ENCODE measurements at regions not wholly inside any gene's neighbourhood (a gene's known extent, or its start where the extent isn't known, plus 50 kb on each side); places are given as distances from the start of the nearest gene placed in this dataset.

- Histone ChIP-seq H3K79me2 (ENCODE audit: insufficient read depth, low read length) (no peaks in the 10 kb centered on the region), H3K18ac (ENCODE audit: insufficient read length, low read depth, low read length) (no peak overlapping the region), H2AFZ (ENCODE audit: low read length) (no peak overlapping the region), H4K20me1 (ENCODE audit: control insufficient read depth, insufficient read depth, insufficient read length) (no peaks in the 10 kb centered on the region), H3K79me1 (ENCODE audit: insufficient read depth, low read depth, low read length, poor library complexity, severe bottlenecking) (no peaks in the 10 kb centered on the region), H3K27ac (ENCODE audit: insufficient read length, low read depth, low read length) (no peak overlapping the region), H4K91ac (ENCODE audit: insufficient read length, low read depth, low read length) (no peak overlapping the region), H2BK120ac (ENCODE audit: low read depth, low read length, poor library complexity, severe bottlenecking) (no peak overlapping the region), H3K4me2 (ENCODE audit: insufficient read depth, insufficient read length, low read length) (no peak overlapping the region), H4K5ac (ENCODE audit: insufficient read length, low read depth, low read length) (no peak overlapping the region), H3K9me3 (ENCODE audit: control insufficient read depth, low read depth, low read length) (no peaks in the 10 kb centered on the region), H2BK20ac (ENCODE audit: low read depth, low read length, poor library complexity, severe bottlenecking) (no peak overlapping the region), H3K4me1 (ENCODE audit: insufficient read depth, low read length) (peaks cover 4% of the 10 kb centered on the region; the same call in 1 of the 2 replicates), H4K8ac (replicated peaks; ENCODE audit: insufficient read length, low read depth, low read length) (no peak overlapping the region), H3K27me3 (ENCODE audit: insufficient read depth, low read length) (no peaks in the 10 kb centered on the region), H3K14ac (ENCODE audit: insufficient read depth, low read length) (no peak overlapping the region), H2BK12ac (ENCODE audit: insufficient read length, low read depth, low read length) (no peak overlapping the region), H2BK15ac (ENCODE audit: low read depth, low read length) (no peak overlapping the region), H3K9ac (ENCODE audit: extremely low read depth, insufficient read length, low read length) (no peak overlapping the region), H3T11ph (ENCODE audit: low read length) (no peak overlapping the region), H2BK5ac (ENCODE audit: insufficient read length, low read length) (no peak overlapping the region), H3K4ac (ENCODE audit: low read depth, low read length) (no peak overlapping the region), H3K23me2 (ENCODE audit: insufficient read length, low read depth, low read length, poor library complexity, severe bottlenecking) (no peaks in the 10 kb centered on the region), H3K56ac (ENCODE audit: insufficient read length, low read depth, low read length) (no peak overlapping the region), H2AK5ac (ENCODE audit: insufficient read length, low read length) (no peak overlapping the region), H3K23ac (ENCODE audit: insufficient read length, low read depth, low read length) (no peak overlapping the region)
- Mint-ChIP-seq H3K4me1 (peaks cover 12 to 29% of the 10 kb centered on the region in 2 experiments), H3K27ac (no peak overlapping the region; a peak in 1 of 7 replicates), H3K27me3 (ENCODE audit: low read depth) (no peaks in the 10 kb centered on the region; the same call in none of the 2 replicates), H3K36me3 (ENCODE audit: insufficient read depth in 1 of 3, low read depth in 3 of 3) (no peaks in the 10 kb centered on the region), H3K9me3 (no peaks in the 10 kb centered on the region; a peak in 1 of 5 replicates), H3K4me3 (no peak overlapping the region)
- TF ChIP-seq CTCF (conservative IDR thresholded peaks at IDR 0.05), result no peak
- WGBS (ENCODE audit: extremely low coverage, insufficient read length, low lambda C conversion rate), result no CpG with 5 or more reads among the region's 4 CpGs
- no peak for DNase-seq
Measured at GRCh38 chr3:150070271-150070670, 99.6 kb upstream of the PFN2 start.
